D341Med (cell line): ENCODE measurements at regions not wholly inside any gene's neighbourhood (a gene's known extent, or its start where the extent isn't known, plus 50 kb on each side); places are given as distances from the start of the nearest gene placed in this dataset.

Source experiments
- DNase-seq: peaks from one replicate; pipeline ENCODE4 v3.0.0; 2012; ENCODE audit warnings: low spot score

GRCh38 chr17:56096026-56096810, 57.1 kb upstream of the ANKFN1 start:
- no peak for DNase-seq

DNA sequence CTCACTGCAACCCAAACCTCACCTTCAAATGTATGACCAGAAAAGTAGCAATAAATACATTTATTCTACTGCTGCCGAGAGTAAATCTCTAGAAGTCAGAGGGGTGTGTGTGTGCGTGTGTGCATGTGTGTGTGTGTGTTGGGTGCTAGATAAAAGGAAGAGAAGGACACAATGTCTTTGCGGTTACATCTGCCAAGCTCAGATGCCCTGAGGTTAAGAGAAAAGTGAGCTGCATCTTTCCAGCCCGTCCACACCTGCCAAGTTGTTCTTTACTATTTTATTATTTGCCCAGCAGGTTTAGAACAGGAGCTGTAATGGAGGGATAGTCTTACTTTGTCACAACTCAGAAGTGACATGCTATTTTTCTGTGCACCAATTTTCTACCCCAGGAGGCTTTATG, 54.5 kb upstream of the ANKFN1 start:
- no peak for DNase-seq

DNA sequence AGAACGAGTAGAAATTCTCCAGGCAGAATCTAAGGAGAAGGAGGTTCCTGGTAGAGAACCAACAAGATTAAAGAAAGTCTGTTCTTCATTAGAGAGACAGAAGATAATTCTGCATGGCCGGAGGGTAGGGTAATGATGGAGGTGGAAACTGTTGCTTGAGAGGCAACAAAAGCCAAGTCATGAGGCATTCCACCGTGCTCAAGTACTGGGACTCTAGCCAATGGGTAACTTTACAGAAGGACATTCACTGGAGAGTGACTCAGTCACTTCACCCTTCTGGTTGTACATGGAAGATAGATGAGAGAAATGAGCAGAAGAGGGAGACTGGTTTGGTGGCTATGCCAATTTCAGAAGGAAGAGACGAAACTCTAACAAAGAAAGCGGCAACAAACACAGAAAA, 53.6 kb upstream of the ANKFN1 start:
- DNase-seq, result no peak
